NCI-H345 (cell line): ENCODE measurements at regions not wholly inside any gene's neighbourhood (a gene's known extent, or its start where the extent isn't known, plus 50 kb on each side); places are given as distances from the start of the nearest gene placed in this dataset.

ENCODE experiments used
- DNase-seq: peaks from one replicate; lab custom pipeline; 2025; lab: John Stamatoyannopoulos, UW

- DNase-seq: no peak
Observed at GRCh38 chr13:34413538-34414210, 528.4 kb upstream of the NBEA start.

GRCh38 chr13:34414616-34415015, 527.5 kb upstream of the NBEA start:
- DNase-seq: no peak

GRCh38 chr13:34416971-34417380, 525.1 kb upstream of the NBEA start:
- DNase-seq: peak; percentile 1

GRCh38 chr13:34417896-34418295, 524.2 kb upstream of the NBEA start:
- DNase-seq: no peak

- DNase-seq: peak; percentile 80
Observed at GRCh38 chr13:34419025-34419424, 523.0 kb upstream of the NBEA start.

GRCh38 chr13:34419755-34420154, 522.3 kb upstream of the NBEA start:
- no peak for DNase-seq

GRCh38 chr13:34420702-34421346, 521.2 kb upstream of the NBEA start:
- DNase-seq: no peak

- DNase-seq: no peak
Observed at GRCh38 chr13:34421347-34421719, 520.7 kb upstream of the NBEA start.

- DNase-seq: no peak
Observed at GRCh38 chr13:34421858-34422475, 520.1 kb upstream of the NBEA start.

- no peak for DNase-seq
Observed at GRCh38 chr13:34422956-34423355, 519.1 kb upstream of the NBEA start.

- no peak for DNase-seq
Observed at GRCh38 chr13:34425327-34425949, 516.6 kb upstream of the NBEA start.

- DNase-seq: no peak
Observed at GRCh38 chr13:34428911-34429310, 513.2 kb upstream of the NBEA start.

- DNase-seq: no peak
Observed at GRCh38 chr13:34430294-34430693, 511.8 kb upstream of the NBEA start.

GRCh38 chr13:34431827-34432581, 510.1 kb upstream of the NBEA start:
- DNase-seq: peak; percentile 37

GRCh38 chr13:34435338-34435737, 506.7 kb upstream of the NBEA start:
- DNase-seq: no peak

- DNase-seq: no peak
Observed at GRCh38 chr13:34437873-34438272, 504.2 kb upstream of the NBEA start.

GRCh38 chr13:34452831-34453230, 489.2 kb upstream of the NBEA start:
- no peak for DNase-seq

GRCh38 chr13:34458756-34459715, 483.0 kb upstream of the NBEA start:
- DNase-seq: peak; percentile 33

- DNase-seq: no peak
Observed at GRCh38 chr13:34459856-34460255, 482.2 kb upstream of the NBEA start.

- no peak for DNase-seq
Observed at GRCh38 chr13:34462843-34463242, 479.2 kb upstream of the NBEA start.

- no peak for DNase-seq
Observed at GRCh38 chr13:34464011-34464410, 478.1 kb upstream of the NBEA start.
